HFFc6 (cell line): ENCODE measurements at regions not wholly inside any gene's neighbourhood (a gene's known extent, or its start where the extent isn't known, plus 50 kb on each side); places are given as distances from the start of the nearest gene placed in this dataset.

ENCODE experiments used
- DNase-seq: peaks from one replicate; pipeline ENCODE4 v3.0.0-alpha.2; 2018
- H3K27ac Mint-ChIP-seq: 2 replicates; pipeline ENCODE4 v1.8.0; 2020; ENCODE audit warnings: mild to moderate bottlenecking, mixed read lengths
- H3K27me3 Mint-ChIP-seq: 2 replicates; pipeline ENCODE4 v1.8.0; 2021; ENCODE audit warnings: mild to moderate bottlenecking, moderate library complexity, mixed read lengths; ENCODE audit not compliant: insufficient read depth
- H3K36me3 Mint-ChIP-seq: 2 replicates; pipeline ENCODE4 v1.8.0; 2021; ENCODE audit warnings: low read depth, mixed read lengths
- H3K4me1 Mint-ChIP-seq: 2 replicates; pipeline ENCODE4 v1.8.0; 2020; ENCODE audit warnings: low read depth, mixed read lengths
- H3K4me3 Mint-ChIP-seq: 2 replicates; pipeline ENCODE4 v1.8.0; 2020; ENCODE audit warnings: mild to moderate bottlenecking, moderate library complexity, mixed read lengths
- H3K9me3 Mint-ChIP-seq: 2 replicates; pipeline ENCODE4 v1.8.0; 2020; ENCODE audit warnings: mild to moderate bottlenecking, mixed read lengths
- CTCF ChIP-seq: fragments of 200-600 bp; sonication (generic); IDR thresholded peaks from 2 replicates; pipeline ENCODE4 v1.5.0; 2021; ENCODE audit warnings: antibody characterized with exemption, mild to moderate bottlenecking

- Mint-ChIP-seq H3K4me1 (no peaks in the 10 kb centered on the region), H3K4me3 (no peak overlapping the region), H3K9me3 (no peaks in the 10 kb centered on the region), H3K36me3 (no peaks in the 10 kb centered on the region), H3K27ac (no peak overlapping the region), H3K27me3 (no peaks in the 10 kb centered on the region; the same call in 1 of the 2 replicates)
- DNase-seq, result no peak
- no peak for TF ChIP-seq CTCF
Observed at GRCh38 chr14:28879573-28879996, 113.0 kb downstream of the FOXG1 start.

DNA sequence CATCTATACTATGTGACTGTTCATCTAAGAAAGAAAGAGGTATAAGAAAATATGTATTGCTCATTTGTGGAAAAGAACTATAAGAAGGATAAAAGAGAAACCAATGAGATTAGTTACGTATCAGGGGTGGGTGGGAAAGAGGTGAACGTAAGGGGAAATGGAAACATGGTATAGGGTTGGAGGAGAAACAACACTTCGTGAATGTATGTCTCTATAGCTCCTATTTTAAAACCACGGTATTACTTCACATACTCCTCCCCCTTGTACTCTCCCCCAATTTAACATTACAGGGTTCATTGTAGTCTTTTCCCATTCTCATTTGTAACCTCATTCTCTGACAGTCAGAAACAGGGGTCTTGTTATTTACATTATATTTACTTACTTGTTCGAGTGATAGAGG is 120.4 kb downstream of the FOXG1 start:
- H3K4me3 Mint-ChIP-seq, result no peak overlapping the region
- H3K36me3 Mint-ChIP-seq, result no peaks in the 10 kb centered on the region
- no peaks in the 10 kb centered on the region for H3K9me3 Mint-ChIP-seq
- DNase-seq, result no peak
- no peak overlapping the region for H3K27ac Mint-ChIP-seq
- TF ChIP-seq CTCF, result no peak
- no peaks in the 10 kb centered on the region for H3K4me1 Mint-ChIP-seq
- no peaks in the 10 kb centered on the region; the same call in 1 of the 2 replicates for H3K27me3 Mint-ChIP-seq

- Mint-ChIP-seq H3K4me1 (no peaks in the 10 kb centered on the region), H3K36me3 (no peaks in the 10 kb centered on the region), H3K9me3 (no peaks in the 10 kb centered on the region), H3K4me3 (no peak overlapping the region), H3K27ac (no peak overlapping the region), H3K27me3 (no peaks in the 10 kb centered on the region)
- DNase-seq, result no peak
- TF ChIP-seq CTCF, result no peak
Observed at GRCh38 chr14:28895389-28895788, 128.8 kb downstream of the FOXG1 start.

GRCh38 chr14:28896337-28896736 is 129.8 kb downstream of the FOXG1 start:
- no peak for TF ChIP-seq CTCF
- no peaks in the 10 kb centered on the region for H3K27me3 Mint-ChIP-seq
- no peak overlapping the region for H3K27ac Mint-ChIP-seq
- H3K4me1 Mint-ChIP-seq, result no peaks in the 10 kb centered on the region
- no peak overlapping the region for H3K4me3 Mint-ChIP-seq
- no peak for DNase-seq
- no peaks in the 10 kb centered on the region for H3K9me3 Mint-ChIP-seq
- H3K36me3 Mint-ChIP-seq, result no peaks in the 10 kb centered on the region

- Mint-ChIP-seq H3K27me3 (no peaks in the 10 kb centered on the region), H3K27ac (no peak overlapping the region), H3K4me3 (no peak overlapping the region), H3K36me3 (no peaks in the 10 kb centered on the region), H3K4me1 (no peaks in the 10 kb centered on the region), H3K9me3 (no peaks in the 10 kb centered on the region)
- no peak for DNase-seq
- no peak for TF ChIP-seq CTCF
Observed at GRCh38 chr14:28901631-28902030, 135.0 kb downstream of the FOXG1 start.

- TF ChIP-seq CTCF, result no peak
- no peaks in the 10 kb centered on the region for H3K36me3 Mint-ChIP-seq
- H3K4me1 Mint-ChIP-seq, result no peaks in the 10 kb centered on the region
- no peak overlapping the region for H3K4me3 Mint-ChIP-seq
- no peak for DNase-seq
- H3K9me3 Mint-ChIP-seq, result peaks cover 7% of the 10 kb centered on the region; the same call in 1 of the 2 replicates
- no peak overlapping the region for H3K27ac Mint-ChIP-seq
- H3K27me3 Mint-ChIP-seq, result no peaks in the 10 kb centered on the region
Observed at GRCh38 chr14:28902930-28903329, 136.3 kb downstream of the FOXG1 start.
